Activated CD4-positive, alpha-beta T cell treated with anti-CD3 and anti-CD28 coated beads, Interleukin-2, amount 50 U/mL, for 16 hours (primary cell): ENCODE measurements at regions not wholly inside any gene's neighbourhood (a gene's known extent, or its start where the extent isn't known, plus 50 kb on each side); places are given as distances from the start of the nearest gene placed in this dataset.
A peak's percentile ranks its signal among the peaks of the same experiment; 100 is the strongest.

Experiments
- DNase-seq: peaks from one replicate; pipeline ENCODE4 v3.0.0-alpha.2; 2020

DNA sequence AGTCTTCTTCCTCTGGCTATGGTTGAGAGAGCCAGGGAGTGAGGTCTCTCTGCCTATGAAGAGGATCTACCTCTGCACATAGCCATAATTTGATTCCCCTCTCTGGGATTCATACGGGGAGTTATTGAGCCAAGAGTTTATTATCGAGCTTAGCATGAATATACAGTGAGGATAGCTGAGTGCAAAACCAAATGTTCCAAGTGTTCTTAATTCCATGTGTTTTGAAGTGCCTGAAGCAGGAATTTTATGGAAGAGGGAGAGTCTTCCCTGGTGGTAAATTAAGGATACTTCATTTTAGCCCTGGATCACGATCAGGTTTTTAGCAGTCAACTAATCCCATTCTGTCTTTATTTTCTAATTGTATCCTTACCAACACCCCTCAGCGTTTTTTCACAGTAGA lies 270.6 kb downstream of the C1D start:
- no peak for DNase-seq

DNA sequence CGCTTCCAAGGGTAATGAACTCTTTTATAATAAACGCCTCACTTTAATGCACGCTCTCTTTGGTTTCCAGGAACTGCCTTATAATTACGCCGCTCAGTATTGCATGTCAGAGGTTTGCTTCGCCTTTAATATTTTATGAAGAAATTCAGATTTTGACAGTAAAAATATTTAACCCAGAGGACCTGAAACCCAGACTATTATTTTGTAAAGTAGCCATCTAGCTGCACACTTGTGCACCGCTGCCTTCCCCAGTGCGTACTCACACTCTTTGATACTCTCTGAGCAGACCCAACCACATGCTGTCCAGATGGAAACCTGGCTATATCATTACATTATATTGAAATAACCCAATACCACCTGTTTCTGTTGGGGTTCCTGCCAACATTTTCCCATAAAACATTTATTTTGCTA lies 270.1 kb downstream of the C1D start:
- DNase-seq: no peak

DNA sequence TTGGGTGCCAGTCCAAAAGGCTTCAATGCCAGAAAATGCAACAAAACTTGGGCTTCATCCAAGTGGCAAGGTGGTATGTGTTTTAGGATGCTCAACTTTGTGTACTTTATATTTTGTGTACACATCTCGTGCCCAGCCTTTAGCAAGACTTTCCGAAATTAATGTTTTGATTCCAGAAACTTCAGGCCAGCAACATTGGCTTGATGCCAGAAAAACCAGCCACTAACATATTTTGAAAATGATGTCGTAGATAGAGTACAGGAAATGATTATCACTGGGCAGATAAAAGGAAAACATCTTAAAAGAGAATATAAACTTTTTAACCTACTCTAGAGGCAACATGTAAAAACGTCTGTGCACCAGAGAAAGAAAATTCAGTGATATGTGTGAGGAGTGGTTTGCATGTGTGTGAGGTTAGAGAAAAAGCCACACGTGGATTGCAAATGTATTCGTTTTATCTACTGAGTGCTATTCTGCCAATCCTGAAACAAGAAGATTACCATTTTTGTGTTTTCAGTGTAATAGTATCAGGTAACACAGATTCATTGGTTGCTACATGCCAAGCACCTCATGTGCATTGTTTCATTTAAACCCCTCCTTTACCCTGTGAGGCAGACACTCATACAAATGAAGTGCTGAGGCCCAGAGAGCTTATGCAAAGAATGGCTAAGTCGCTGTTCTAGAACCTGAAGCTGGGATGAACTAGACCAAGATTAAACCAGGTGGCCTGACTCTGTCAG lies 264.8 kb downstream of the C1D start:
- no peak for DNase-seq

DNA sequence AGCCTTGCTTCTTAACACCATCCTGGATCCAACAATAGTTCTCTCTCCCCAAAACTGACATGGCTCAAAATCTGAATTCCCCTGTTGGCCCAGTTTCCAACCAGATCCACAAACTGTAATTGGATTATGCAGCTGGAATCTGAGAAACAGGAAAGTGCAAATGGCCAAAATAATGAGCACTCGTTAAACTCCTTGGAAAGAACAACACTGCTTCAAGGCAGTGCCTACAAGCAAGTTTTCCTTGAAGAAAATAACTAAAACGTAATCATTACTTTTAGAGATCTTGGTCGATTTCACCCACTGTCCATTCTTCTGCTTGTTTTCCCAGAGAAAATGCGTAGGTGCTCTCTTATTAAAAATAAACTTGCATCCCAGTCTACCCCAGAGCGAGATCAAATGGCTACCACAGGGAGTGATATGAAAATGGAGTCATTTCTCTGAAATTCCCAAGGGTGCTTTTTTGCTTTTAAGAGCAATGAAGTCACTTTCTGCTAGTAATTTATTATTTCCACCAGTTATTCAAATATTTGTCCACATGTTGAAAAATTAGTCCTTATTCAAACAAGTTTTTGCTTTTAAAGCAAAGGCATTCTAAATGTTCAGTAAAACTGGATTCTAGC lies 264.2 kb downstream of the C1D start:
- no peak for DNase-seq

DNA sequence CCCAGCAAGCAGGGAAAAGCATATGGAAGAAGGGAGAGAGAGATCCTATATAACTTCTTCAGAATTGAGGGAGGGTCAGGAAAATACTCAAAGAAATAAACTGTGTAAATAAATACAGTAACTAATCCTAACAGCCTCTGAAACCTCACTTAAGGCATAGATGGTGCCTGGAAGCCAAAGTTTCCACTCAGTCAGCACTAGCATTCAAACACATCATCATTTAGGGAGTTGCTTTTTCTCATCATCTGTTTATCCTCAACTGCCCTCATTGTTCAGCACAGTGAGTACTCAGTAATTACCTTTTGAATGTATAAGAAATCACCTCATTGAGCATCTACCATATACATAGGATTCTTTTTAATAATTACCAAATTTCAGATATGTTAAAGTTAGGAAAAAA lies 262.9 kb downstream of the C1D start:
- no peak for DNase-seq

DNA sequence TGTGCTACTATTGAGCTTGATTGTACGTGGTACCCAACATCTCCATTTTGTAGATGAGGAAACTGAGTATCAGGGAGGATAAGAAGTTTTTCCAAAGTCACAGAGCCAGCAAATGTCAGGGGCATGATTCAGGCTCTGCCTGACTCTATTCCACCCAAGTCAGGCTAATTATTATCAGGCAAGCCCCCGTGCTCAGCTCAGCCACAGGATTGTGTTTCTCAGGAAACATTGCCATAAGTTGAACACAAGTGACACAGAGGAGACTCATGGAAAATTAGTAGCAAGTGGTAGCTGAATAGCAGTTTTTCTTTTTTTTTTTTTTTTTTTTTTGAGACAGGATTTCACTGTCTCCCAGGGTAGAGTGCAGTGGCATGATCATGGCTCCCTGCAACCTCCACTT lies 260.5 kb downstream of the C1D start:
- DNase-seq: no peak

DNA sequence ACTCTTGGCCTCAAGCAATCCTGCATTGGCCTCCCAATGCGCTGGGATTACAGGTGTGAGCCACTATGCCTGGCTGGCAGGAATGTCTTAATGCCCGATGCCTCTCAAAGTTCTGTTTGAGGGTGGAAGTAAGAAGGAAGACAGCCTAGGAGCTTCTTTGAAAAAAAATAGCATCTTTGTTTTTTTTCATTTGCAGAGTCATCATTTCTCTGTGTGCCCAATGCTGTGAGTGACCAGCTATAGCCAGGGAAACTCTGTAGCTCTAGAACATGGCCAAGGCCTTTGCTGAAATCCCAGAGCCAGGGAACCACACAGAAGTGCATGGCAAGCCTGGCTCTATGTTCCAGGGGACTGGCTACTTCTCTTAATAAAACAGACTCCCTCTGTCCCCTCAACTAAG lies 260.0 kb downstream of the C1D start:
- DNase-seq: no peak

DNA sequence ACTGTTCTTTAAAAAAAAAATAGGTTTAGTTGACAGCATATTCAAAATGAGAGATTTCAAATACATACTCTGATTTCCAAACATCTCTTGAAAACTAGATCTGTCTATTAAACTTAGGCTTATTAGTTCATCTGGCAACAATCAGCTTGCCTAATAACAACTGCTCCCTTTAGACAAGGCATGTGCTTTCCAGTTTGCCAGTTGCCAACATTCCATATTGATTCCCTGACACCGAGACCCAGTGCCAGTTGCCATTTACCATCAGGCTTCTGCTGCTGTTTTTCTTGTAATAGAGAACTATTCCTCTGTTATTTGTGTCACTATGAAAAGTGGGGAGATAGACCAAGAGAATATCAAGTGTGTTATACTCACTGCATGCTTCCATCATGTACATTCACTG lies 256.0 kb downstream of the C1D start:
- DNase-seq: no peak

DNA sequence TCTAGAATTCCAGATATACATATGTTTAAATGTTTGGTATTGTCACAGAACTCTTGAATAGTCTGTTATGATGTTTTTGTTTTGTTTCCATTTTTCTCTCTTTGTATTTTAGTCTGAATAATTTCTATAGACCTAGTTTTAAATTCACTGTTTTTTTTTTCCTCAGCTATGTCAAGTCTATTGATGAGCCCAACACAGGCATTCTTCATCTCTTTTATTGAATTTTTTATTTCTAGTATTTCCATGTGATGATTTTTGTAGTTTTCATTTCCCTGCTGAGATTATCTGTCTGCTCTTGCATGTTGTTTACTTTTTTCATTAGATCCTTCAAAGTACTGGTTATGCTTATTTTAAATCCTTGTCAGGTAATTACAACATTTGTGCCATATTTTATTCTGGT lies 254.7 kb downstream of the C1D start:
- DNase-seq: no peak

DNA sequence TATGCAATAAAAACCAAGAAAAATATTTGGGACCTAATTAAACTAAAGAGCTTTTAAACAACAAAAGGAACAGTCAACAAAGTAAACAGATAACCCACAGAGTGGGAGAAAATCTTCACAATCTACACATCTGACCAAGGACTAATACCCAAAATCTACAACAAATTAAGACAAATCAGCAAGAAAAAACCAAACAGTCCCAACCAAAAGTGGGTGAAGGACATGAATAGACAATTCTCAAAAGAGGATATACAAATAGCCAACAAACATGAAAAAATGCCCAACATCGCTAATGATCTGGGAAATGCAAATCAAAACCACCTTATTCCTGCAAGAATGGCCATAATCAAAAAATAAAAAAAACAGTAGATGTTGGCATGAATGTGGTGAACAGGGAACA lies 250.1 kb downstream of the C1D start:
- DNase-seq: no peak

DNA sequence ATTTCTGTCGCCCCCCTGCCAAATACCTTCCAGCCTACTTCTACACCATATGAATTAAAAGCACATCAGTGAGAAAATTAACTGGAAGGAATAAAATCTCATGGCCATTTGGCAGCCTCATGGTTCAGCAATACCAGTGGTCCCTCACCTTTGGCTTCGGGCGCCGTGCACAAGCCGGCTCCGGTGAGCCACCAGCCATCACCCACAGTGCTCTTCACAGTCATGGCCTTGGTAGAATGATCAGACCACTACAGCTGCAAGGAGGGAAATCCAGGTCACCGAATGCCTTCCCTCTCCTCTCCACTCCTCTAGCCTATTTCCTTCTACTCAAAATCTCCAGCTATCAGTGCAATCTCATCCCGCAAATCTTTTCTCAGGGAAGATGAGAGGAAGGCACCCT lies 239.1 kb downstream of the C1D start:
- DNase-seq: no peak

DNA sequence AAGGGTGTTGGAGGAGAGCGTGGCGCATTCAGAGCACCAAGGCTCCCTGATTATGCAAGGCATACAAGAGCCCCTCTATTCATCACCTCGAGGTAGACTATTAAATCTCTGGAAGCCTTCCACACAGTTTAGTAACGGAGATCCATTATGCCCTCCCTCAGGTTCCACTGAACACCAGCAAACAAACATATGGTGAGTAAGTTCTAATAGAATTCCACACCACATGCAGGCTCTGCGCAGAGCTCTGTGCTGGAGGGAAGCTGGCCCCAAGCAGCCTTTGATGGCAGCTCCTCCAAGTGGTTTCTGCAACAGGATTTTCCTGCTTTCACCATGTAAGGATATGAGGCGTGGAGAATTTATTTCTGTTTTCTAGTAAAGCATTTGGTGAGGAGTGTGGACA lies 238.6 kb downstream of the C1D start:
- DNase-seq: no peak

DNA sequence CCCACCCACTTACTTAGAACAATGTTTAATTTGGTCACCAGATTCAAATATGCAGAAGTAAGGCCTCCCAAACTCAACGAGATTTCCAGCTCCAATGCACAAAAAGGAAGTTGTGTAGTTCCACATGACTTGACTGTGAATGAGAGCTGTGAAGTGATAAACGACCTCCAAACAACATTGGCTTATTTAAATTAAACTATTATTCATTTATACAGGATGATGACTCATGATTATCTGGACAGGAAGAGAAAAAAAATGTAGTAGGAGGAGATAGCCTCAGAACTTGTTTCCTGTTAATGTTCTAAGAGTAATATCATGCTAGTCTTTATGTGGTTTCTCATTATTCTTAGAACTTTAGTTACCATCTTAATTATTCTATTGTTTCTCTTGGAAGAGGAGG lies 237.3 kb downstream of the C1D start:
- DNase-seq: no peak

DNA sequence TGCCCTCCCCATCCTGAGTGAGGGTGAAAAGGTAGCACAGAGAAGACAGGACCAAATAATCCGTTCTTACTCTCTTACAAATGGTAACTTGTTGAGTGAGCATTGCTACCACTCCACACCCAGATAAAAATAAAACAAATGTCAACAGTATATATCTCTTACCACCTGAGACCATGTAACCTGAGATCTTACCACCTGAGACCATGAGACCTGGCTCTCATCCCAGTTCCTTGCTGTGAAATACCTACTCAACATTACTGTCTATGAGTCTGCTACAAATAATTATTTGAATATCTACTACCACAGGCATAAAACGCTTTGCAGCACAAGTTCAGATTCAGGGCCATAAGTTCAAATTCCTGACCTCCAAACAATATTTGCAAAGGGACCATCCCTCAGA lies 234.7 kb downstream of the C1D start:
- no peak for DNase-seq

DNA sequence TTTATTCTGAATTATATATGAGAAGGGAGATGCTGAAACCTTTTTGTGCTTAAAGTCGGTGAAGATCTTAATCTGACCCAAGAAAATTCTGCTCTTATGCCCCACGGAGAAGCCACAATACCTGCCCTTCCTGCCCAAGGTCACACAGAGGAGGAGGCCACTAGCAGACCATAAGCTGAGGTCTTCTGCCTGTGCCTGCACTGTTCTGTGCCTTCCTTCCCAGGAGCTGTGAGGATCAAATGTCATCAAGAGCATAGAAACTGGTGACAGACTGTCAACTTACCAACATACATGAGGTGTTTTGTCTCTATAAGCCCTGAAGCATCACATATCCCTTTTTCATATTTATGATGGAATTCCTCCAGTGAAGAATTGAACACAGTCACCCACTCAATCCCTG lies 233.3 kb downstream of the C1D start:
- DNase-seq: no peak

DNA sequence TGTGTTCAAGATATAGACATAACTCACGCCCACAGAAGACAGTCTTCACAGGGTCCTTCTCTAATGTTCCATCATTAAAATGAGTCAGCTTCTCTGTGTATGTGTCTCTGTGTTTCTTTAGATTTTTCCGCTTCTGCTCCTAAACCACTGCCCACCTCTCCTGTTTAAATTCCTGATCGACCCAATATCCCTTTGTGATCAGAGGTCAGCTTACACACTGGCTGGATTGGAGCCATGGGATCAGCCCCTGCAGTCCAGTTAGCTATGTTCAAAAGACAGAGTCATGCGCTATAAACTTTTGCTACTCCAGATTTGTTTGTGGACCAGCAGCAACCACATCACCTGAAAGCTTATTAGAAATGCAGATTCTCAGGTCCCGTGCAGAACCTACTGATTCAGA lies 229.2 kb downstream of the C1D start:
- DNase-seq: no peak

DNA sequence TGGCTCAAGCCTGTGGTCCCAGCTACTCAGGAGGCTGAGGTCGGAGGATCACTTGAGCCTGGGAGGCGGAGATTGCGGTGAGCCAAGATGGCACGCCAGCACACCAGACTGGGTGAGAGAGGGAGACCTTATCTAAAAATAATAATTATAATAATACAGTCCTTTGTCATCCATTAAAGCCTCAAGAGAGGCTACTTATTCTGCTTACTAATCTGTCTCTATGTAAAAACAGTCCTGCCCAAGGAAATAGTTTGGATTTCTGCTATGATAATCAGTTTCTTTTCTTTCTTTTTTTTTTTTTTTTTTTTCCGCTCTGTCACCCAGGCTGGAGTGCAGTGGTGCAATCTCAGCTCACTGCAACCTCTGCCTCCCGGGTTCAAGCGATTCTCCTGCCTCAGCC lies 228.3 kb downstream of the C1D start:
- DNase-seq: no peak

DNA sequence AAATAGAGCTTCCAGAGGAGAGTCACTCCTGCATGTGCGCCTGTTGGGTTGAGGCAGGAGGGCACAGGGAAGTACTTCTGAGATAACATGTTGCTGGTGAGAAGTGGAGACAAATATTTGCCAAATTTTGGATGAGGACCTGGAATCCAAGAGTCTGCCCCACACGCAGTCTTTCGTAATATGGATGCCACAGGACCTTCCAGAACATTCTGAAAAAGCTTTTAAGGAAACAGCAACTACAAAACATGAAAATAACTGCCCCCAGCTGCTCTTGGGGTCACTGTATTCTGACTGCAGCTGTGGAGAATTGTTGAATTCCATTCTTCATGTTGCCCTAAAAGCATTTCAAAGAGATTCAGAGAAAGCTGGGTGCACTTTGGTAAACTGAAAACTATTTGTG lies 227.5 kb downstream of the C1D start:
- DNase-seq: no peak

DNA sequence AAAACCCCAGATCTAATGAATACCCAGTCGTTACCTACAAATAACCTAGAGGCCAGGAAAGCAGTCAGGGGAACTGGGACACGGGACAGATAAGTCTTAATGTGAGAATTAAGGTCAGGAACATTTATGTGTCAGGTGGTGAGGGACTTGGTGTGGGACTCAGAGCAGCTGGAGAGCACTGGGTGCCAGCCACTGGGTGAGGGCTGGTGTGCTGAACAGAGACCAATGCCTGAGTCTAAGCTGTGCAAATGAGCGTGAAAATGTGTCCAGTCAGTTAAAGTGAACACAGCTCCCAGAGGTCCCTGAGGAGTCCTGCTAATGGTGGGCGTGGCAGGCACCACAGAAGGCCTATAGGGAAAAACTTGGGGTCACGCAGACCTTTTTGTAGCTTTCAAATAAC lies 225.9 kb downstream of the C1D start:
- no peak for DNase-seq

DNA sequence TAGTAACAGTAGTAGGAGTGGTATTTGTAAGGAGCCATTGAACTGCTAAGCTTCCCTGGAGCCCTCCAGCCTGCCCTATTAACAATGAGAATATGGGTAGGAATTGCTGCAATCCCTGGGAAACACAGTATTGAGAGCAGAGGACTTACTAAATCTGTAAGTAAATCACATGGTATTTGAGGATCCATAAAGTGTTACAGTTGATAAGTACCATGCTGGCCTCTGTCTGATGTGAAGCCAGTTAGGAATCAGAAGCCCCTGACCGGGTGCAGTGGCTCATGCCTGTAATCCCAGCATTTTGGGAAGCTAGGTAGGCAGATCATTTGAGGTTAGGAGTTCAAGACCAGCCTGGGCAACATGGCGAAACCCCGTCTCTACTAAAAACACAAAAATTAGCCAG lies 224.6 kb downstream of the C1D start:
- no peak for DNase-seq

DNA sequence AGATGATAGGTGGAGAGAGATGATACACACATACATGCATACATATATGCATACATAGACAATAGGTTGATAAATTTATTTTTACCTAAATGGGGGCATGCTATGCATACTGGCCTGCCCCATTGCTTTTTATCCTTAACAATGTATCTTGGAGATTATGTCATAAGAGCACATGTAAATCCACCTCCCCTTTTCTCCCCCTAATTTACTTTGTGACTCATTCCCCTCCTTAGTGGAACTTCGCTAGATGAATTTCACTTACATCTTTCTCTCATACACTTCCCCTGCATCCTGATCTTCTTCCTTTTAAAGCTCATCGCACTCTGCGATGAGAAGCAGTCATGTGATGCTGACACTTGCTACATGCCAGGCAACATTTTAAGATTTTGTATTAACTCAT lies 223.6 kb downstream of the C1D start:
- DNase-seq: no peak

DNA sequence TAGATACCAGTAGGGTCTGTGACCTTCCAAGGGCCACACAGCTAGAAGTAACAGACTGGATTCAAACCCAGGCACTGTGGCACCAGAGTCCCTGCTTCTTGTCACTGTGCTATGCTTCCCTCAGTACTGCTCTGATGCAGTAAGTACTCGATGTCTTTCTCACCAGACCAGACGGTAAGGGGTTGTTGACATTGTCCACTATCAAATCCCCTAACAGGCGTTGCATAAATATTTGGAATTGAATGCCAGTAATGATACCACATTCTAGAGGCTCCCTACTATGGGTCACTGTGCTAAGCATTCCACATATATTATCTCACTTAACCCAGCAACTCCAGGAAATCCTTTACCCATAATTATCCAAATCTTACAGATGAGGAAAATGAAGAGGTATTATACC lies 223.1 kb downstream of the C1D start:
- no peak for DNase-seq

DNA sequence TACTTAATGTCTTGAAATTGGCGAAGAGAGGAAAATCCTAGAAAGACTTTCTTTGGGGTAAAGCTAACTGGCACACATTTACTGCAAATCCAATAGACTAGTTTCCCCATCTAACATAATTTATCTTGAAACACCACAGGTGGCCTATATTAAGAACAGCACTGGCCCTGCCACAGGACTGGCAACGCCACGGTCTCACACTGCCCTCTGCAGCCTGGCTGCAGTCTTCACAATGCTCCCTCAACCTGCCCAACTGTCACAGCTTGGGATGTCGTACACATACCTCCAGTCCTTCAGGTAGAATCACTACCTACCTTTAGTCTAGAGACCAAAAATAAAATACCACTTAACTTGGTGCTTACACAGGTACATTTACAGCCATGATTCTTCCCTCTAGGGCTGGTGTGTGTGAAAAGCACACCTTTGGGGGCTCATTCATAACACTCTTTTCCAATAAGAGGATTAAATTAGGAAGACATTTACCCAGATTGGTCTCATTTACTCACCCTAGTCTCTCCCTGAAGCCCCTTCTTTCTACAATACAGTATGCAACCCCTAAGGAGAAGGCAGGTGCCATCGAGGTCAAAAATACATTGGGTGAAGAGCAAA lies 222.2 kb downstream of the C1D start:
- DNase-seq: peak; percentile 30

DNA sequence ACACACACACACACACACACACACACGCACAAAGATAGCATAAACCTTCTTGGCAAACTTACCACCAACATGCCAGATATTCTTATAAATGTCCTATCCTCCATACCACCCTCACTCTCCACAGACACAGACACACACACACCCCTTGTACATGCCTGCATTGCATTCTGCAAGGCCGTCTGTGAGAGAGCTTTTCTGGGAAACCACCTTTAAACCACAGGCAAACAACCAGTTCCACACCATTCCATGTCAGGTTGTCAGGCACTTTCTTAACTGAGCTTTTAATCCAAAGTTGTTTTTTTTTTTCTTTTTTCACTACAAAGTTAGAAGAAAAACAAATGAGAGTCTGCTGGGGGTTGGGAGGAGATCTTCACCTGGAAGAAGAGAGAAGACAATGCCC lies 221.1 kb downstream of the C1D start:
- DNase-seq: no peak
